ENCODE measurements at regions not wholly inside any gene's neighbourhood (a gene's known extent, or its start where the extent isn't known, plus 50 kb on each side); places are given as distances from the start of the nearest gene placed in this dataset.

DNA sequence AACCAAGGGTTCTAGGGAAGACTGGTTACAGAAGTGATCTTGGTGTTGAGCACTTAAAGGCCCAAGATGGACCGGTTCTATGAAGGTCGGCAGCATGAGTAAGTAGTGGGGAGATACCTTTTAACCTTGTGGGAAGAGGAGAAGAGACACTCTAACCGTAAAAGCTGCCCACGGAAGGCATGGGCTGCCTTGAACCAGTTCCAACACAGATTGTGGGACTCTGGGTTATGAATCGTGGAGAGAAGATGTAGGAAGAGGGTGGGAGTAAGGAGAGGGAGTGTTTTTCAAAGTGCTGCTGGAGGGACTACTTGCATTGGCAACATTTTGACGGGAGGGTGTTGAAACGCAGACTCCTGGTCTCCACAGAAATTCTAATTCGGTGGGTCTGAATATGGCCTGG, 67.1 kb downstream of the CRYGS start:
- intact Hi-C loops (cut with DNase I): no loop called here
- H3K4me1 ChIP-seq: no peaks in the 10 kb centered on the region
- DNase-seq: no peak
- H3K4me3 ChIP-seq: no peak overlapping the region
- no peaks in the 10 kb centered on the region for H3K9me3 ChIP-seq
- no peaks in the 10 kb centered on the region for H3K36me3 ChIP-seq
- no peaks in the 10 kb centered on the region for H3K27me3 ChIP-seq (ENCODE audit: low read depth)
- no peak overlapping the region for H3K27ac ChIP-seq
- ATAC-seq: no peak
- TF ChIP-seq, protein P1, sequence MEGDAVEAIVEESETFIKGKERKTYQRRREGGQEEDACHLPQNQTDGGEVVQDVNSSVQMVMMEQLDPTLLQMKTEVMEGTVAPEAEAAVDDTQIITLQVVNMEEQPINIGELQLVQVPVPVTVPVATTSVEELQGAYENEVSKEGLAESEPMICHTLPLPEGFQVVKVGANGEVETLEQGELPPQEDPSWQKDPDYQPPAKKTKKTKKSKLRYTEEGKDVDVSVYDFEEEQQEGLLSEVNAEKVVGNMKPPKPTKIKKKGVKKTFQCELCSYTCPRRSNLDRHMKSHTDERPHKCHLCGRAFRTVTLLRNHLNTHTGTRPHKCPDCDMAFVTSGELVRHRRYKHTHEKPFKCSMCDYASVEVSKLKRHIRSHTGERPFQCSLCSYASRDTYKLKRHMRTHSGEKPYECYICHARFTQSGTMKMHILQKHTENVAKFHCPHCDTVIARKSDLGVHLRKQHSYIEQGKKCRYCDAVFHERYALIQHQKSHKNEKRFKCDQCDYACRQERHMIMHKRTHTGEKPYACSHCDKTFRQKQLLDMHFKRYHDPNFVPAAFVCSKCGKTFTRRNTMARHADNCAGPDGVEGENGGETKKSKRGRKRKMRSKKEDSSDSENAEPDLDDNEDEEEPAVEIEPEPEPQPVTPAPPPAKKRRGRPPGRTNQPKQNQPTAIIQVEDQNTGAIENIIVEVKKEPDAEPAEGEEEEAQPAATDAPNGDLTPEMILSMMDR (IDR thresholded peaks at IDR 0.05): no peak

DNA sequence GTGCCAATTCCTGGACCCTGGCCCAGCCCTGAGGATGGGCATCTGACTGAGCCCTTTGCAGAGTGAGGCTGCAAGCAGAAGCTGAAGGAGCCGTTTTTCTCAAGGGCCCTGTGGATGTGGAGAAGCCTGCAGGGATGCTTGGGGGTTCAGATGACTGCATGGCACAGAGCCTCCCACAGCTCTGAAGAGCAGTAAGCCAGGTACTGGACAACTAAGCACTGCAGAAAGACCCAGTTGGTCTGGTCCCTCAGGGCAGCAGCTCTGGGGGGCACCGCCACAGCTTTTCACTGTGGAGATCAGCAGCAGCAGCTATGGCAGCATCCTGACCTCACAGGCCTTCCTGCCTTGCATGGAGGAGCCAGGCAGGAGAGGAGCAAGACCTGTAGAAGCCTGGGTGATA, 67.6 kb downstream of the CRYGS start:
- H3K36me3 ChIP-seq: no peaks in the 10 kb centered on the region
- no peaks in the 10 kb centered on the region for H3K27me3 ChIP-seq (ENCODE audit: low read depth)
- intact Hi-C loops (cut with DNase I): no loop called here
- H3K4me3 ChIP-seq: no peak overlapping the region
- no peaks in the 10 kb centered on the region for H3K9me3 ChIP-seq
- no peaks in the 10 kb centered on the region for H3K4me1 ChIP-seq
- H3K27ac ChIP-seq: no peak overlapping the region
- TF ChIP-seq, protein P1 (IDR thresholded peaks at IDR 0.05): no peak
- no peak for DNase-seq
- no peak for ATAC-seq

DNA sequence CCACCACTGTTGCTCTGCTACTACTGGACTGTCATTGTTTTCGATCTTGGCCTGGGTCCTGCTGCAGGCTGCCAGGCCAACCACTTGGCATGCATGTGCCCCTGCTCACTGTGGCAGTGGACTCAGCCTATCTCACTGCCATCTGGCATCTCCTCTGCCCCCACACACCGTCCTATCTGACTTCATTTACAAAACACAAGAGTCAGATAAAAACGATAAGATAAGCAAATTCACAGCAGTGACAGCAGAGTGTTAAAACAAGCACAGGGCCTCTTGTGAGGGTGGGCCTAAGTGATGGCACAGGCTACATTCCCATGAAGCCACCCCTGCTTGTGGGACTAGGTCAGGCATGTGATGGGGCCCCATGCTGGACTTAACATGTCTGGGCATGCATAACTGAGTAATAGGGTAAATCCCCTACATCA, 68.1 kb downstream of the CRYGS start:
- intact Hi-C loops (cut with DNase I): no loop called here
- TF ChIP-seq, protein P1 (IDR thresholded peaks at IDR 0.05): no peak
- DNase-seq (no peak), ATAC-seq (no peak)
- H3K4me3 ChIP-seq: no peak overlapping the region
- H3K4me1 ChIP-seq: no peaks in the 10 kb centered on the region
- H3K27ac ChIP-seq: no peak overlapping the region
- H3K9me3 ChIP-seq: no peaks in the 10 kb centered on the region
- H3K27me3 ChIP-seq (ENCODE audit: low read depth): no peaks in the 10 kb centered on the region
- H3K36me3 ChIP-seq: no peaks in the 10 kb centered on the region

DNA sequence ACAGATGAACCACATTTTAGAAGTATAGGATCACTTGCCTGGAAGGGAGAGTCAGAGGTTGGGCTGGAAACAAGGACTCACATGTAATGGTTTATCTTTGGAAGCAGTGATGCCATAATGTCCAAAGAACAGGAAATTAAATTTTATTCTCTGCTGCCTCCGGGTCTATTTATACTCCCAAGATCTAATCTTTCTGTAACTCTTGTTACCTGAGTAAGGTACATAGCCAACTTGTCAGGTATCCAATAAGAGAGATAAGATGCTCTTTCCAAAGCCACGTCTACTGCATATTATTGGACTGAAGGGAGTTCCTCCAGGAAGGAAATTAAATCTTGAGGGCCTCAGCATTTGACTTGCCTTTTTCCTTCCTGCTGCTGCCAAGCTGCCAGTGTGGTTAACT, 71.0 kb downstream of the CRYGS start:
- TF ChIP-seq, protein P1 (IDR thresholded peaks at IDR 0.05): no peak
- Histone ChIP-seq H3K9me3 (no peaks in the 10 kb centered on the region), H3K27me3 (ENCODE audit: low read depth) (no peaks in the 10 kb centered on the region), H3K27ac (no peak overlapping the region), H3K36me3 (no peaks in the 10 kb centered on the region), H3K4me3 (no peak overlapping the region), H3K4me1 (no peaks in the 10 kb centered on the region)
- intact Hi-C loops (cut with DNase I): no loop called here
- no peak for ATAC-seq
- no peak for DNase-seq

DNA sequence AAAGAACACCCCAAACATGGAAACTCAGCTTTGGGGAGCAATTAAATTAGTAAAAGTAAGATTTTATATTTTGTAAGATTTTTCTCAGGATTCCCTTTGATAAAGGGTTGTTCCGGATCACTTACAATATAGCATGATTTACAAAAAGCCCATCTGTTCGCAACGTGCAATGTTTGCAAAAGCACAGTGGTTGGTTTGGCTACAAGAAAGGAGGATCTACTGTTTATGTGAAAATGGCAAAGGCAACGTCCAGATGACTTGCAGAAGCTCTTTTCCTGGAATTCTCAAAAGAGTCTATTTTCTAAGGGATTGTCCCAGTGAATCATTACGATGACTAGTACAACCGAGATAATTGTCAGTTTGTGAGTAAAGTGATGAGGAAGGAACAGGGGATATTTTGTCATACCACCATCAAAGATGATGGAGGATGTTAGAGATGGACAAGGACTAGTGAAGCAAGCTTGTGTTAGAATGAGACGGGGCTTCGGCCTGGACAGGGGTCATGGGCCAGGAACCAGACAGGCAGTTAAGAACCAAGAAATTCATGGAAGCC, 71.6 kb downstream of the CRYGS start:
- intact Hi-C loops (cut with DNase I): no loop called here
- DNase-seq (no peak), ATAC-seq (no peak)
- Histone ChIP-seq H3K4me3 (no peak overlapping the region), H3K27ac (no peak overlapping the region), H3K36me3 (no peaks in the 10 kb centered on the region), H3K9me3 (no peaks in the 10 kb centered on the region), H3K4me1 (no peaks in the 10 kb centered on the region), H3K27me3 (ENCODE audit: low read depth) (no peaks in the 10 kb centered on the region)
- TF ChIP-seq, protein P1 (IDR thresholded peaks at IDR 0.05): no peak

DNA sequence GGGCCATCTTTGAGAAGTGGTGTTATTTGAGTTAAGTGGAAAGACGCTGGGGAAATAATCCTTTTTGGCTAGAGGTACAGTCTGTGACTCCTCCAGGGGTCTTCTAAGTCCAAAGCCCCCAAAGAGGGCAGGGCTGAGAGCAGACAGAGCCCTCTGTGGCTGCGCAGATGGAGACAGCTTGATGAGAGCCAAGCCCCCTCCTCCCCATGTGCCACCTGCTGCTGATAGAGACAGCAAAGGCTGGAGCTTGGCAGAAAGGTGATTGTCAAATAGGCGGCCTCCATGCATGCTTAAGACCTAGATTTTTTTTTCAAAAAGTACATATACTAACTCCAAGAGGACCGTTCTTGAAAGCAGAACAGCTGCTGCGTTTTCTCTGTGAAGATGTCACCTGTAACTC, 72.4 kb downstream of the CRYGS start:
- intact Hi-C loops (cut with DNase I): no loop called here
- Histone ChIP-seq H3K4me1 (no peaks in the 10 kb centered on the region), H3K4me3 (no peak overlapping the region), H3K27me3 (ENCODE audit: low read depth) (no peaks in the 10 kb centered on the region), H3K9me3 (no peaks in the 10 kb centered on the region), H3K27ac (no peak overlapping the region), H3K36me3 (no peaks in the 10 kb centered on the region)
- no peak for ATAC-seq
- DNase-seq: no peak
- TF ChIP-seq, protein P1 (IDR thresholded peaks at IDR 0.05): no peak
